A673 (cell line): ENCODE measurements at regions not wholly inside any gene's neighbourhood (a gene's known extent, or its start where the extent isn't known, plus 50 kb on each side); places are given as distances from the start of the nearest gene placed in this dataset.

ENCODE experiments used
- BruUV-seq: library from RNA; stranded (reverse); fragments of 400-500 nt; replicated peaks from 2 replicates; lab custom pipeline; 2021; lab: Mats Ljungman, UMichigan
- CTCF ChIA-PET: fragments of 300-600 bp; sonication (Branson Sonifier 250); formaldehyde crosslinking; loops from one replicate; lab custom pipeline; 2022; ENCODE audit warnings: antibody characterized with exemption; lab: Charles Lee
- POLR2A ChIA-PET: fragments of 300-600 bp; sonication (Branson Sonifier 250); formaldehyde crosslinking; loops from one replicate; lab custom pipeline; 2022; ENCODE audit warnings: antibody characterized with exemption; ENCODE audit not compliant: low non-redundant PET; lab: Charles Lee
- DNase-seq: peaks from one replicate; pipeline ENCODE4 v3.0.0-alpha.2; 2015; ENCODE audit warnings: low spot score
- H3K27ac ChIP-seq: fragments of 200-600 bp; sonication (generic); 2 replicates; pipeline ENCODE4 v1.5.1; 2016; ENCODE audit warnings: mixed run types, low read depth, mild to moderate bottlenecking, mixed read lengths, antibody characterized with exemption, low read length; ENCODE audit not compliant: poor library complexity, severe bottlenecking
- H3K27me3 ChIP-seq: fragments of 200-600 bp; sonication (generic); replicated peaks from 2 replicates; pipeline ENCODE4 v1.6.1; 2017; ENCODE audit warnings: mixed run types, low read depth, mild to moderate bottlenecking, mixed read lengths, antibody characterized with exemption, low read length; ENCODE audit not compliant: insufficient read depth, poor library complexity
- H3K36me3 ChIP-seq: fragments of 200-600 bp; sonication (generic); 2 replicates; pipeline ENCODE4 v1.6.1; 2016; ENCODE audit warnings: mixed run types, mild to moderate bottlenecking, mixed read lengths, antibody characterized with exemption, low read length; ENCODE audit not compliant: insufficient read depth, poor library complexity, severe bottlenecking
- H3K4me1 ChIP-seq: fragments of 200-600 bp; sonication (generic); 2 replicates; pipeline ENCODE4 v1.6.1; 2017; ENCODE audit warnings: mixed run types, mild to moderate bottlenecking, mixed read lengths, antibody characterized with exemption, low read length; ENCODE audit not compliant: insufficient read depth, poor library complexity, severe bottlenecking
- H3K4me3 ChIP-seq: fragments of 200-600 bp; sonication (generic); 2 replicates; pipeline ENCODE4 v1.5.1; 2016; ENCODE audit warnings: low read depth, mixed run types, mild to moderate bottlenecking, mixed read lengths, low read length; ENCODE audit not compliant: poor library complexity, severe bottlenecking
- H3K9me3 ChIP-seq: fragments of 200-600 bp; sonication (generic); 2 replicates; pipeline ENCODE4 v1.6.1; 2016; ENCODE audit warnings: mixed run types, low read depth, mild to moderate bottlenecking, mixed read lengths, antibody characterized with exemption, low read length; ENCODE audit not compliant: poor library complexity, severe bottlenecking
- CTCF ChIP-seq: fragments of 300-800, 200-600 bp; sonication (generic); conservative IDR thresholded peaks from 2 replicates; pipeline ENCODE4 v1.5.1; 2017; ENCODE audit warnings: low read depth, mild to moderate bottlenecking, antibody characterized with exemption, low read length, moderate library complexity, mixed read lengths
- EZH2 ChIP-seq: fragments of 200-600 bp; sonication (generic); IDR thresholded peaks from 2 replicates; pipeline ENCODE4 v1.6.1; 2017; ENCODE audit warnings: borderline replicate concordance, low read depth, mild to moderate bottlenecking, mixed read lengths, antibody characterized with exemption, low read length; ENCODE audit not compliant: poor library complexity, severe bottlenecking
- intact Hi-C: fragments of 100-400 bp; cut with micrococcal nuclease; formaldehyde crosslinking; loops from one replicate; pipeline ENCODE4 v1.10.0; 2022; ENCODE audit not compliant: unreplicated experiment

GRCh38 chr7:70883750-70884439 is 248.0 kb upstream of the GALNT17 start:
- no peaks in the 10 kb centered on the region for H3K4me1 ChIP-seq
- no peak overlapping the region for H3K27ac ChIP-seq
- H3K36me3 ChIP-seq: no peaks in the 10 kb centered on the region
- intact Hi-C loops: no loop called here
- TF ChIP-seq EZH2: no peak
- no peak for TF ChIP-seq CTCF
- CTCF ChIA-PET: no interaction called here
- POLR2A ChIA-PET: no interaction called here
- no TSS peak for BruUV-seq
- H3K4me3 ChIP-seq: no peak overlapping the region
- no peak for DNase-seq
- H3K27me3 ChIP-seq: no peaks in the 10 kb centered on the region
- H3K9me3 ChIP-seq: peaks cover 2% of the 10 kb centered on the region

- Histone ChIP-seq H3K27ac (no peak overlapping the region), H3K27me3 (no peaks in the 10 kb centered on the region), H3K4me1 (no peaks in the 10 kb centered on the region), H3K9me3 (no peaks in the 10 kb centered on the region), H3K4me3 (no peak overlapping the region), H3K36me3 (no peaks in the 10 kb centered on the region)
- no TSS peak for BruUV-seq
- intact Hi-C loops: no loop called here
- POLR2A ChIA-PET: no interaction called here
- no peak for DNase-seq
- CTCF ChIA-PET: no interaction called here
- TF ChIP-seq CTCF (no peak), EZH2 (no peak)
Observed at GRCh38 chr7:70884440-70884764, 247.5 kb upstream of the GALNT17 start.

- TF ChIP-seq CTCF: no peak
- no peak for TF ChIP-seq EZH2
- Histone ChIP-seq H3K36me3 (no peaks in the 10 kb centered on the region), H3K4me1 (no peaks in the 10 kb centered on the region), H3K4me3 (no peak overlapping the region), H3K27me3 (no peaks in the 10 kb centered on the region), H3K27ac (no peak overlapping the region), H3K9me3 (no peaks in the 10 kb centered on the region)
- ChIA-PET POLR2A (no interaction called here), CTCF (no interaction called here)
- intact Hi-C loops: no loop called here
- no TSS peak for BruUV-seq
- DNase-seq: no peak
Observed at GRCh38 chr7:70884809-70885208, 247.1 kb upstream of the GALNT17 start.
